DOHH2 (cell line): ENCODE measurements at regions not wholly inside any gene's neighbourhood (a gene's known extent, or its start where the extent isn't known, plus 50 kb on each side); places are given as distances from the start of the nearest gene placed in this dataset.

Source experiments
- CTCF ChIP-seq: fragments of 200-600 bp; sonication (generic); IDR thresholded peaks from one replicate; pipeline ENCODE4 v1.5.1; 2014; ENCODE audit warnings: antibody characterized with exemption, mild to moderate bottlenecking, low read depth, low read length; ENCODE audit not compliant: poor library complexity, severe bottlenecking
- EZH2phosphoT487 ChIP-seq: fragments of 200-600 bp; sonication (generic); IDR thresholded peaks from 2 replicates; pipeline ENCODE4 v1.6.1; 2017; ENCODE audit warnings: borderline replicate concordance, mild to moderate bottlenecking, antibody characterized with exemption, low read length, moderate library complexity, mixed read lengths

GRCh38 chr6:142592876-142593275, 291.1 kb downstream of the ADGRG6 start:
- TF ChIP-seq CTCF (no peak), EZH2phosphoT487 (no peak)
